NCI-H82 (cell line): ENCODE measurements at regions not wholly inside any gene's neighbourhood (a gene's known extent, or its start where the extent isn't known, plus 50 kb on each side); places are given as distances from the start of the nearest gene placed in this dataset.
"Not testable (repeated sequence)": the region's sequence is repeated elsewhere in the genome, so short reads cannot be mapped to it uniquely, and the experiment has no call there.

Experiments
- DNase-seq: peaks from one replicate; lab custom pipeline; 2025; lab: John Stamatoyannopoulos, UW

- no peak for DNase-seq
Measured at GRCh38 chr5:167317884-167318283, 973.6 kb upstream of the WWC1 start.

GRCh38 chr5:167319243-167319642 lies 972.2 kb upstream of the WWC1 start:
- DNase-seq = no peak

DNA sequence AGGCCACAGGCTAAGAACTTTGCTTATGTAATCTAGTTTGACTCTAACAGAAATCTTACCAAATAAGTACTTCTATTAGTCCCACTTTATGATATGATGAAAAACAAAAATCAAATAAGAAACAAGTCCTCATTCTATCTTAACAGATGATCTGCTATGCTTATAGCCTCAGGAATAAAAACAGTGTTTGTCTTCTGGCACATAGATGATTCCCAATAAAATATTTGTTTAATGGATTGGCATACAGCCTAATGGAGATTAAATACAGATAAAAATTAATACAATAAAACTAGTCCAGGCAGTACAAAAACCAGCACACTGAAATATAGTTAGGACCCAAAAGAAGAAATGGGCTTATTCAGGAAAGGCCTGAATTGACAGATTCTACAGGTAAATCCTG lies 971.4 kb upstream of the WWC1 start:
- no peak for DNase-seq

DNA sequence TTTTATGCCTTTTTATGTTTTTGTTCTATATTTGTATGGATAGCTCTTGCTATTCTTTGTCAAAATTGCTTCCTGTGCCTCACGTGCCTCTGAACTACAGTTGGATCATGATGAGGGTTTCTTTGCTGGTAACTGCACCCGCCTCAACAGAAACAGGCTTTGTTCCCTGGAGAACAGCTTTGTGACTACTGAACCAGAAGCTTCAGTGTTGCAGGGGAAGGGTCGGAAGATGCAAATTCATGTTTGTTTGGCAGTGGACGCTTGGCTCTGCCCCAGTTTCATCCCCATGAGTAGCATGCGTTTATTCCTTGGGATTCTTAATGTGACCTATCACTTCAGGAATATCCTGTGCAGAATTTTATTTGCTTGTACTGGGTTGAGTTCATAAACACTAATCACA lies 959.1 kb upstream of the WWC1 start:
- no peak for DNase-seq

DNA sequence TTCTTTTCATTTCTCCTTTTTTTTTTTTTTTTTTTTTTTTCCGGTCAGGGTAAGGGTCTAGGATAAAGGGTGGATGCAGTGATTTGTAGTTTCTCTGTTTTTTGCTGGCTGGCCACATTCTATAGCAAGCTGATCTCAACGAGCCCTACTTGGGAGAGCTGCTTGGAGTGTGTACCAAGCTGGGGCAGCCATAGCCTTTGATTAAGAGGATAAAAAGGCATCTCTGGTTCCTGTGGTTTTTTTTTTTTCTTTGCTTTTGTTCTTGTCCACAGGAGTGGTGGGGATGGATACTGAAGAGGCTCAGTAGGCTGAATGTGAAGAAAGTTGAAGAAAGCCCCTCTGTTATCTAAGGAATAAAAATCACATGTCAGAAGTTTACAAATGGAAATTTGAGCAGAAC lies 955.3 kb upstream of the WWC1 start:
- DNase-seq = no peak

DNA sequence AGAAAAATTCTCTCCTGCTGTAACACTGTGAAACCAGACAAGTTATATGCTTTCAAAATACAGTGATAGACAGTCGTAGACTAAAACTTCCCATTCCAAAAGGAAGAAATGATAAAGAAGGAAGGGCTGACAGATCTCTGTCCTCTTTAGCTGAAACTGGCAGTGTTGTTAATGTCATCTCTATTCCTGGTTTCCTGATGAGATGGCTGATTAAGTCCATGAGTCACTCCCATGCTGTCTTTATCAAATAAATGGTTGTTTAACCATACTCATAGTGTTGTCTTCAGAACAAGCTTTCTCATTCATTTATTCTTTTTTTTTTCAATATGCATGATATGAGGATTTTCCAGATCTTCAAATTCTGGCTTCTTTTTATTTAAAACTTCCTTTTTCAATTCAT lies 952.2 kb upstream of the WWC1 start:
- DNase-seq = no peak

DNA sequence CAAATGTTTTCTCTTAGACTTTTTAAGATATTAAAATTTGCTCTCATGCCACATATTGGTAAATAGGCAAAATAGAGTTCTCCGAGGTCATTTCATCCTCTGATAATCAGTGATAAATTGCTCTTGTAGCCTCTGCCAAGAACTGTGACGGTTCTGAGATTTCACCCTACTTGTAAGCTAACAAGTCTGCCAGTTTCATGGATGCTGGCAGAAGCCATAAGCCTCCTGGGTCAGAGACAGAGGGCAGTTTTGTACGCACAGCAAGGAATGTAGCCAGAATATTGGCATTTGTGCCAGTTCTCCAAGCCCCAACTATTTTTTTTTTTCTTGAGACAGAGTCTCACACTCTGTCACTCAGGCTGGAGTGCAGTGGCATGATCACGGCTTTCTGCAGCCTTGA lies 945.0 kb upstream of the WWC1 start:
- DNase-seq = no peak

- peak; percentile 94 for DNase-seq
Measured at GRCh38 chr5:167348251-167348926, 943.1 kb upstream of the WWC1 start.

DNA sequence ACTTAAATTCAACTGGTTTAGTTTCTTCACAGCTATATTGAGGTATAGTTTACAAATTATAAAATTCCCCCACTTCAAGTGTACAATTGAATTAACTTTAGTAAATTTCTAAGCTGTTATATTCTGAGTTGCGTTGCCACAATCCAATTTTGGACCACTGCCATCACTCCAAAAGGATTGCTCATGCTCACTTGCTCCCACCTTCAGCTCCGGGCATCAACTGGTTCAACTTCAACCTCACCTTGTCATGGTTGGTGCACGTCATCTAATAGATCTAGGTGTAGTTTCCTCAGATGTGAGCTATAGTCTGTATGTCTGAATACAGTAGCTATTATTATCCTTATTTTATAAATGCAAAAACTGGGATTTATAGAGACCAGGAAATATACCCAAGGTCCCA lies 942.5 kb upstream of the WWC1 start:
- DNase-seq = peak; percentile 31

GRCh38 chr5:167351316-167351715 lies 940.1 kb upstream of the WWC1 start:
- DNase-seq = no peak

- DNase-seq = no peak
Measured at GRCh38 chr5:167352801-167353200, 938.6 kb upstream of the WWC1 start.

DNA sequence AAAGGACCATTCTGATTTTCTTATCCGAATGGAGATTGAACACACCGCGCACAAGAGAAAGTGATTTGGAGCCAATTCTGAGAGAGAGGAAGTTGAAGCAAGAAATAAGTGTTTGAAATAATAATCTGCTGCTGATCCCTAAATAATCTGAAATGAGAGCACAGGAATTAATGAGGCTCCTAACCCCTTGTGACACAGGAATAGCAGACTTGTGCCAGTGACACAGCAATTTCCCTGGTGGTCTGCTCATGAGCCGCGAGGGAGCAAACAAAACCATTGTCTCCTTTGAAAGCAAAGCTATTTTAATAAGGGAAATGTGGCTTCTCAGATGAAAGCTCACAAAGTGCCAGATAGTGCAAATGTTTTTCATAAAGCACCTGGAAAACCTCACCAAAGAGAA lies 936.1 kb upstream of the WWC1 start:
- no peak for DNase-seq

GRCh38 chr5:167356374-167356773 lies 935.1 kb upstream of the WWC1 start:
- DNase-seq = no peak

DNA sequence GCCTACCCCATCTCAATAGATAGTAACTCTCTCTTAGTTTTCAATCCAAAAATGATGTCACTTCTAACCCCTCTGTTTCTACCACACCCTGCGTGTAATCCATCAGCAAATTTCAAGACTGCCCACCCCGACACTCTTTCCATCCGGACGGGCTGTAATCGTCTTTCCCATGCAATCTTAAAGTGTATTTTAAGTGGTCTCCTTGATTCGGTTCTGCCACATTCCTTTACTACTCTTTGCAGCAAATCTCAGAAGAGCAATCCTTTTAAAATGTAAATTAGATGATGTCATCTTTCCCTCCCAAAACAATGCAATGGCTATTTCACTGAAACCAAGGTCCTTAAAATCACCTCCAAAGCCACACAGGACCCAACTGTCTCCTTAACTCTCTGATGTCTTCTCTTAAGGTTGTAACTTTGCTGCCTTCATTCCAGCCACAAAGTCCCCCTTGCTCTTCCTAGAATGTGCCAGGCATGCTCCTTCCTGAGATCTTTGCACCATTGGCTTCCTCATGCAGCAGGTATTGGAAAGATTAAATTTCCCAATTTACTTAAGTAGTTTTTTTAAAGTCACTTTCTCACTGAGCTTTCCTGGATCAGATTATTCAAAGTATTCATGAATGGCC lies 932.5 kb upstream of the WWC1 start:
- DNase-seq = no peak

DNA sequence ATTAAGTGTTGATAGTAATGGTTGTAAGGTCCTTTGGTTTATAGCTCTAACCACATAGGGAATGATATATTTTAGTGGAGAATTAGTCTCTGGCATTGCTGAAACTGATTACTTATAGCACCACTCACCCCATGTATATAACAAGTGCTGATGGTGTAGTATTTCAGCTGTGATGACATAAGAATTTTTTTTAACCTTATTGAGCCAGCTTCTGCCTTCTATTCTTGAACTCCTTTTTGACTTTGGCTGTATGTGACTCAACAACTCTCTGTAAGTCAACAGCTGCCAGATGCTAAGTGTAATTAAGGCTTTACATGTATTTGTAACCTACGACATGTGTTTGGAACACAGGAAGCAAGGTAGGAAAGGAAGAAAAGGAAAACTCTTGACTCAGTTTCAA lies 929.6 kb upstream of the WWC1 start:
- no peak for DNase-seq

DNA sequence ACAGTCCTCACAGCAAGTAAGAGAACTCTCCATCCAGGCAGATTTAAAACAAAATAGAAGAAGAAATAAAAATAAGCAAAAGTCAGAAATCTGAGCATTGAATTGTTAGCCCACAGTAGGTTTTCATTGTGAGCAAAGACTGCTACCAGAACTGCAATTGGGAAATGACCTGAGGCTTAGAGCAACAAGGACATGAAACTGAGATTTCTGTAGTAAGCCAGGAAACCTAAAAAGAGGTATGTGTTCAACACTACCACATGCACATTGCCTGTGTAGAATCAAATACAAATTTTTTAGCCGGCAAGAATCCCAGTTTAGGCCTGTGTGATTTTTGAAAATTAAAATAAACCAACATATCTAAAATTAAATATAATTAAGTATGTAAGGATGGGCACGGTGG lies 928.4 kb upstream of the WWC1 start:
- no peak for DNase-seq

- no peak for DNase-seq
Measured at GRCh38 chr5:167375125-167375524, 916.3 kb upstream of the WWC1 start.

DNA sequence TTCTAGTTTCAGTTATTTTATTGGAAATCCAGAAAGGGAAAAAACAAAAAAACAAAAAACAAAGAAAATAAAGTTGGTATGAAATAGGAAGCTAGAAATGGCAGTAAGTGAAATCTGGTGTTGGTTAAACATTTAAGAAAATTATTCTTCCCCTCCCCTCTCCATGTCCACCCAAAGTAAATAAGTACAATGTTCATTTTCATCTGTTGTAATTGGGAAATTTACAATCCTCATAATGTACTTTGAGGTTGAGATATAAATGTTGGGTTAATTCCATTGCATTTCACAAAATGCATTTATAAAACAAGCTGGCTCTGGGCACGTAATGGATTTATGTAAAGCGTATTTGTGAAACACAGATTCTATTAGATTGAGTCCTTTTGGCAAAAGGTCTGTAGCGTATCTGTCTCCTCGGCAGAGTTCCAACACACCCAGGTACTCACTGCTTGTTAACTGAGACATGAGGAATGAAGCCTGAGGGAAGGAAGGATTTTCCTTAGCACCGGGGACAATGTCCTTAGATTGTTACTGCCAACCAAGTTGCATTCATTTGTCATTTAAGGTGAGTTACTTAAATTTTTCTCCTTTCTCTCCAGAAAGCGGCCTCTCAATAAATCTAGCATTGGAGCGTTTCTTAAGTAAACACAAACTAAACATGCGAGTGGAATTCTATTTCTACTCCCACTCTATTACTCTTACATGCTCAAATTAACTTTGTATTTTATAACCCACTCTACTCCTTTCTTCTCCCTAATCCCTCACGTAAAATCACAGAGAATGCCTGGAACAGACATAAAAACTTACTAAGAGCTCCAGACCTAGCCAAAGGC lies 912.3 kb upstream of the WWC1 start:
- no peak for DNase-seq

DNA sequence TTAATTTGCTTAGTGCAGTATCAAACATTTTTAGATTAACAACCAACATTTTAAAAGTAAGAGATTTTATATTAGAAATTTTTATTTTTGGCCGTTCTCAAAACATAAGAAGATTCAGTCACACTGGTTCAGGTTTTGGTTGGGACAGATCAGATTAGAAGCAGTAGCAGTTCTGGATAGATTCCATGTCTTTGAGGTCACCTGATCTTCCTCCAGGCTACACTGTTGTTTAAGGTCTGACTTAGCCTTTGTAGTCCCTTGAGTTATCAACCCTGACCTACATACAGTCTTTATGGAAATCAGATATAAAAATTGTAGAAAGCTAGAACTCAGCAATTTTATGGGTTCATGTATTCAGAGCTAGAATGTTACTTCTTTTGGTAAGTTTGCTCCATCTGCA lies 910.0 kb upstream of the WWC1 start:
- no peak for DNase-seq

DNA sequence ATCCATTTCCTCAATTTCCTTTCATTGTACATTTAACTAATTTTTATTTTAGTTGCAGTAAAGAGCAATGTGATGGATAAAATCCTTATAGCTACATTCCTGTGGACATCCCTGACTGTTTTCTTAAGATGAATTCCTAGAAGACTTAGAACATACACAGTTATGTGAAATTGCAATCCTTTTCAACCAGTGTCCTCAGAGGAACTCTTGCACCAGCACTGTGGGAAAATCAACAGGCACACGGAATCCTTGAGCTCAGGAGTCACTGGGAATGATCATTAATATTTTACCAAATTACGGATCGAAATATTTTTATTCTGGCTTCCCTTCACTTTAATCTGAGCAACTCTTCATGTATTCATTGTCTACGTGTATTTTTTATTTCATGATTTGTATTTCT lies 901.9 kb upstream of the WWC1 start:
- DNase-seq = no peak

GRCh38 chr5:167391286-167391685 lies 900.2 kb upstream of the WWC1 start:
- not testable (repeated sequence) for DNase-seq

DNA sequence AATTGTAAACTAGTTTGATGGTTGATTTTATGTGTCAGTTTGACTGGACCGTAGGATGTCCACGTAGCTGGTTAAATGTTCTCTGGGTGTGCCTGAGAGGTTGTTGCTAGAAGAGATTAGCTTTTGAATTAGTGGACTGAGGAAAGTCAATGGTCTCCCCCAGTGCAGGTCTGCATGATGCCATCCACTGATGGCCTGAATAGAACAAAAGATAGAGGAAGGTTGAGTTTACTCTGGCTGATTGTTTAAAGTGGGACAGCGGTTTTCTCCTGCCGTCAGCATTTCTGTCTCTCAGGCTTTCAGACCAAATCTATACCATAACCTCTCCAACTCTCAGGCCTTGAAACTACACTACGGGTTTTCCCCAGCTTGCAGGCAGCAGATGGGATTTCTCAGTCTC lies 899.2 kb upstream of the WWC1 start:
- DNase-seq = no peak

DNA sequence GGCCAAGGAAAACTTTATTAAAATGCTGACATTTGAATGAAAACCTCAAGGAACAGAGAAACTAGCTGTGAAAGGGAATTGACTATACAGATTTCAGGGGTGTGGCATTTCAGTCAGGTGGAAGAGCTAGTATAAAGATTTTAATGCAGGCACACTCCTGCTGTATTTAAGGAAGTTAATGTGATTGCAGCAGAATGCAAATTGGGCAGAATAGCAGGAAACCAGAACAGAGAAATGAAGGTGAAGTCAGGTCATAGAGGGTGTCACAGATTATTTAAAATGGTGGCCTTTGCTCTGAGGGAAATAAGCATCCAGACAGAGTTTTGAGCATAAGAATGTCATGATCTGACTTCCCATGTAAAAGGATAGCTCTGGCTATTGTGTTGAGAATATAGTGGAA lies 898.1 kb upstream of the WWC1 start:
- no peak for DNase-seq
